ENCODE measurements at regions not wholly inside any gene's neighbourhood (a gene's known extent, or its start where the extent isn't known, plus 50 kb on each side); places are given as distances from the start of the nearest gene placed in this dataset.

DNA sequence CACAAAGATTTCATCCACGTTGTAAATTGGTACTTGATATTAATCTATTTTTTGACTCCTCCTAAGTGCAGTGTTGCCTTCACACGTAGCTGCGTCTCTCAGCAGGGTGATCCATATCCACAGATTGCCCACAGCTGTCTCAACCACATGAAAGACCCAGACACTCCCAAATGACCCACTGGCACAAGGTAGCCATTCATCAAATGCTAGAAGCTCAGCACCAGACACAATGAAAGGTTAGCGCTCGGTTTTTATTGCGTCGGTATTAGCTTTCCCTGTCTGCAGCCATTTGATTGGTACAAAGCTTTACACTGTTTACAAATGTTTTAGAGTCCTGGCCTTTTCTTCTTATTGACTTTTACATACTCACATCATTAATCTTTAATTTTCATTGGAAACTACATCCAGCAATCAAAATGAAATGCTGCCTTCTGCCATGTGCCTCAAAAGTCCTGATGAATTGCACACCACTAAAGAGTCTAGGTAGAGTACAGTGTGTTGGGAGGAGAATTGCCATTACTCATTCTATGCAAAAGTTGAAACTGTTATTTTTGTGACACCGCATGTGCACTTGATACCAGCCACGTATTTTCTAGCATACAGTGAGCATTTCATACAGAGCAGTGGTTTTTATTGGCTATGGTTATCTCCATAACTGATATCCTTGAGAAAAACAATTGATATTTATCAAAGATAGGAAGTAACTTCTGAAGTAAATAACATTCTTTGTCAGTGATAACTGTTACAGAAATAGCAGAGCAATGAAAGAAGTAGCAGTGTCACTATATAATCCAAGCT, 127.3 kb upstream of the NUDT7 start:
- DNase-seq: peak; percentile 62

DNA sequence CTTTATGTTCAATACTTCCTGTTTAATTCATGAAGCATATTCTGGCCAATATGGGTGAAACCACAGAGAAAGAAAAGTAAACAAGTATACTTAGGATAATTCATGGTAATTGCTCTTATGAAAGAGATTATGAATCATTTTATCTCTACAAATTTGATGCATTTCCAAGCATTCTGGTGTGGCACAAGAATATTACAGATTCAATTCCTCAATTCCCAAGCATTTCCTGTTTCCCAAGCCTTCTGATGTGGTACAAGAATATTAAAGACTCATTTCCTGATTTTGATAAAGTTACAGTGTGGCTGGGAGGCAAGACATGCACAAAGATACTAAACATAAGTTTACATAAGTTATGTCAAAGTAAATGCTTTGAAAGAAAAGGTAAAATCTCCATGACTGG, 126.1 kb upstream of the NUDT7 start:
- no peak for DNase-seq

DNA sequence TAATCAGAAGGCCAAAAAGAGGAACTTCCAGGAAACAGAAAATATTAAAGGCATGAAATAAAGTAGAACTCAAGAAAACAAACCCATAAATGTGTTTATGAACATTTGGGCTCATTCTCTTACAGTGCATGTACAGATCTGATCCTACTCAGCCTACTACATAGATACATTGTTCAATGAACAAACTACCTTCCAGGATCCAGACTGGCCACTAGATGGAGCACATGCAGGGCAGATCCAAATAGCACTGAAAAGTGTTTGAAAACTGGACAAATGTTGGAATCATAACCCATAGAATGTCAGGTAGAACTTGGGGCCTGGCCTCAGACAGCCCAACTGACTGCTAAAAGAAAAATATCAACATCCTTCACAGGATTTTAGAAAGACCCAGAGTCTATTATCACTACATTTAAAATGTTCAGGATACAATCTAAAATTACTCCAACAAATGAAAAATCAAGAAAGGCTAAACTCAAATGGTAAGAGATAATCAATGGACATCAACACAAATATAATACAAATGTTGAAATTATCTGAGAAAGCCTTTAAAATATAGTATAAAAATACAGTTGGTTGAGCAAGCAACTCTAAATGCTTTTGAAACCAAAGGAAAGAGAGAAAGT, 122.4 kb upstream of the NUDT7 start:
- peak; percentile 14 for DNase-seq

DNA sequence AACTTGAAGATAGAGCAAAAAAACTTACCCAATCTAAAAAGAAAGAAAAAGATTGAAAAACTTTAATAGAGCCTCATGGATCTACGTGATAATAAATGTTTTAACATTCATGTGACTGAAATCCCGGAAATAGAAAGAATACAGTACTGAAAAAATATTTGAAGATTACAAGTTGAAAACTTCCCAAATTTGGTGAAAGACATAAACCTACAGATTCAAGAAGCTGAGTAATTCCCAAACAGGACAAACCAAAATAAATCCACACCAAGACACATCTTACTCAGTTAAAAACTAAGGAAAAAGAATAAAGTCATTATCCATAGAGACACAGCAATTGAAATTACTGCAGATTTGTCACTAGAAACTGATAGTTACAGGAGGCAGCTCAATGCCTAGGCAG, 121.8 kb upstream of the NUDT7 start:
- no peak for DNase-seq

DNA sequence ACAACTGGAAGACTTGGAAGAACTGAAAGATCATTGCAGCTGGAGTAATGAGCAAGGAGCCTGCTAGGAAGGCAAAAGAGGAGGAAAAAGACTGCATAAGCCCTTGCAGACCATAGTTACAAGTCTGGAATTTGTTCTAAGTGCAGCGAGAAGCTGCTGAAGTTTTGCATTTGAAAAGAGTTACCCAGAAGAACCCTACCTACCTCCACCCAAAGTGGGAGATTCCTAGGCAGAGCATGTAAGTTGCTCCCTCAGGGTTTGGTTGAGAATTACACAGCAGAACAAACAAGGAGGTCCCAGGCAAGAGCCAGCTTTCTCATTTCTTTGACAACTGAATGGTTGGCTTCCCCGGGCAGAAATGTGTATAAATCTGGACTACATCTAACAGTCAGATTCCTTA, 118.7 kb upstream of the NUDT7 start:
- DNase-seq: no peak

DNA sequence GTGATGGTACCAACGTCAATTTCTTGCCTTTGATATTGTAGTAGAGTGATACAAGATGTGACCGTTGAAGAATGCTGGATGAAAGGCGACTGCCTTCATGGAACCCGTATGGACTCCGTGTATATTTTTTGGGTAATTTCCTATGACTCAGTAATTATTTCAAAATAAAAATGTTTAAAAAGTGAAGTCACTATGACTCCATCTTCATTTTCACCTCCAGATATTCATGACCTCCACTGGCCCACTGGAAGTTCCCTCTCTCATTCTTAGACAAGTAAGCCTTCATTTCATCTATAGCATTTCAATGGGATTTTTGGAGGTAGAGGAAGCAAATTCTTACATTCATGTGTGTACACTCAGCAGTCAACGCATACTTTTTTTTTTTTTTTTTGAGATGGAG, 111.8 kb upstream of the NUDT7 start:
- DNase-seq: no peak

DNA sequence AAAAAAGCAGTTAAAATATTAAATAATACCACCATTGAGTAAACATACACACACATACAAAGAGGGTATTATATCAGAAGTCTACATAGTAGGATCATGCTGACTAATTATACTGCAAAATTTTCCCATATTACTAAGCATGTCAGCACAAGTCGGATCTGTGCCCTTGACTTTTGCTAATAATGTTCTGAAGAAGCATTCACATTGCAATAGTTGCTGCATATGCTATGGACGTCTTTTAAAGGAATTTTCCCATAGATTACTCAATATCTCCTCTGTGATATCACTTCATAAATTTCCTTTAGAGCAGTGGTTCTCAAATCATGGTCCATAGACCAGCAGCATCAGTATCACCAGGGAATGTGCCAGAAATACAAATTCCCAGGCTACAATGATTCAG, 110.9 kb upstream of the NUDT7 start:
- DNase-seq: no peak

DNA sequence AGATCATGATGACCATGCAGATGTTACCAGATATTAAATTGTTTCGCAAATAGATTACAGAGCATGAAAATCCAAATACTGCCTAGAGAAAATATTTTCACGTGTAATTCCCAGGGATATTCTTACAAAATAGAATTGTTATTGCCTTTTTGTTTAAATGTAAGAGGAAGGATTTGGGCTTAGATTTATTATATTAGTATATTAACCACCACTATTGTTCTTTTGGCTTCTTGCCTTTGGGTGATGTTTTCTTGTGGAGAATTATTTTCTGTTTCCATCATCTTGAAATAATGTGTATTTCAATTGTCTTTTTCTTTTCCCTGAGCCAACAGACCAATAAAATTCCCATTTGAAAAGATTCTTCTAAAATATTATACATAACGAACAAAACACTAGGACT, 109.7 kb upstream of the NUDT7 start:
- no peak for DNase-seq

DNA sequence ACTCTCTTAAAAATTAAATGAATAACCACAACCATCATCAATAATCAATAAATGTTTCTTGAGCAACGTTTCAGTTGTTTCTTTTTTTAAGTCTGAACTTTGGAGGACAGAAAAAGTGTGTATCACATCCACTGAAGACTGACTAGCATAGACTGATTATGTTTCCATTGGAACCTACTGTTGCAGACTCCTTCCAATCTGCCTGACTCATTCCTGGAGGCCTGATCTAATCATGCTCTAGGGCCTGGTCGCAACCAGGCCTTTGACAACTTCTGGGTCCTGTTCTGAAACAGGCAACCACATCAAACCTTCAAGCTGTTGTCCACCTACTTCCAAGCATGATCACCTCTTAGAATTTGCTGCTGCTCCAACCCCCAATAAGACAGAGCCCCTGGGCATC, 109.2 kb upstream of the NUDT7 start:
- DNase-seq: no peak

DNA sequence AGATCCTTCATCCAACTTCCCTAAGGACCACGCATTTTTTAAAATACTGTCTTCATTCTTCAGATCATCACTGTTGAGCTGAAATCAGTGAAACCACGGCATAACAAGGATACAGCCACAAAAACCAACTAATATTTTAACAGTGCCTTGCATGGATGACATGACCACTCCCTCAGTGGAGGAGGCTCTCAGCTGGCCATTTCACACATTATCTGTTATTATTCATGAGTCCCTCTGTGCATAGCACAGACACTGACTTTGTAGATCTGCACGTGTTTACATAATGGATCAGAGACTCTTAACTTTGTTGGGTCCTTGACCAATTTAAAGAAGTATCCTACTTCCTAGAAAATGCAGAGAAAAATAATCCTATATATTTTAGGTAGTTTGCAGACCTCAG, 104.8 kb upstream of the NUDT7 start:
- DNase-seq: no peak

DNA sequence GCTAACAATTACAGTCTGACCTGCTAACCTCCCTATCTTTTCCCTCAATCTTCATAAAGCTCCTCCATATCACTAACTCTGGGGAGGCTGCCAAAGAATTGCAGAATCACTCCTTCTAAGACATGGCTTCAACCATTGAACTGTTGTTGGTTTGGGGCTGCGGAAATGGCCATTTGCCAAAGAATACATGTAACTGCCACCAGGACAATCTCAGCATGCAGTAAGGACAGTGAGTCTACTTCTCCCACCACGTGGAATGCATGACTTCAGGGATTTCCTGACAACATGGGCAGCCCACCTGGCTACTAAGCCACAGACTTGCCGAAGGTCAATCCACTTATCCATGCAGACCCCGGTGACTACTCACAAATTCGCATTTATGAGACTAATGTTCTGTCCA, 104.3 kb upstream of the NUDT7 start:
- DNase-seq: no peak

DNA sequence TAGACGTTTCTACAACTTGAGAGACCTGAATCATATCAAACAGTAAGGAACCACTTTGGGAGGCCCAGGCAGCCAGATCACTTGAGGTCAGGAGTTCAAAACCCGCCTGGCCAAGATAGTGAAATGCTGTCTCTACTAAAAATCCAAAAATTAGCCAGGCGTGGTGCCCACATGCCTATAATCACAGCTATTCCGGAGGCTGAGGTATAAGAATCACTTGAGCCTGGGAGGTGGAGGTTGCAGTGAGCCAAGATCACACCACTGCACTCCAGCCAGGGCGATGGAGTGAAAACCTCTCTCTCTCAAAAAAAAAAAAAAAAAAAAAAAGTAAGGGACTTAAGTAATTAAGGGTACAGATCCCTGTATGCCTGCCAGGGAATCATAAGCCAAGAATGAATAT, 103.4 kb upstream of the NUDT7 start:
- no peak for DNase-seq

DNA sequence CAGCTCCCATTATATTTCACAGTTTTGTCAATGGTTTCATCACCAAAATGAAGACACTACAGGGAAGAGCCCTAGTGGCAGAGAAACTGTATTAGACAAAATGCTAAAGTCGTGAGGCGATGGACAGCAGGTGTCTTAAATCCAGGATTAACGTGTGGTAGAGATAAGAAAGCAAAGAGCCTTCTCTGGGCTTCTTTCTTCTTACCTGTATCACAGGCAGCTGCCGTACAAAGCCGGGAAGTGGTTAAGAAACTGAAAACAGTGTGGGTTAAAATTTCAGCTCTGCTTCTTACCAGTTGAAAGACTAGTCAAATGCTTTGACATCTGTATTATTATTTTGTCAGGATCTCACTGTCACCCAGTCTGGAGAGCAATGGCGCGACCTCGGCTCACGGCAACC, 98.2 kb upstream of the NUDT7 start:
- no peak for DNase-seq

DNA sequence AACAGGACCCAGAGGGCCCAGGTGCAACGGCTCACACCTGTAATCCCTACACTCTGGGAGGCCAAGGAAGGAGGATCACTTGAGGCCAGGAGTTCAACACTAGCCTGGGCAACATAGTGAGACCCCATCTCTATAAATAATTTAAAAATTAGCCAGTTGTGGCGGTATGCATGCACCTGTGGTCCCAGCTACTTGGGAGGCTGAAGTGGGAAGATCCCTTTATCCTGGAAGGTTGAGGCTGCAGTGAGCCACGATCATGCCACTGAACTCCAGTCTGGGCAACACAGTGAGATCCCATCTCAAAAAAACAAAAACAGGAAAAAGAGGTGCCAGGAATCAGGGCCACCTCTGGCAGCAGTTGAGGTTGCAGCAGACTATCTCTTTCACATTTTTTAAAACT, 85.7 kb upstream of the NUDT7 start:
- no peak for DNase-seq

DNA sequence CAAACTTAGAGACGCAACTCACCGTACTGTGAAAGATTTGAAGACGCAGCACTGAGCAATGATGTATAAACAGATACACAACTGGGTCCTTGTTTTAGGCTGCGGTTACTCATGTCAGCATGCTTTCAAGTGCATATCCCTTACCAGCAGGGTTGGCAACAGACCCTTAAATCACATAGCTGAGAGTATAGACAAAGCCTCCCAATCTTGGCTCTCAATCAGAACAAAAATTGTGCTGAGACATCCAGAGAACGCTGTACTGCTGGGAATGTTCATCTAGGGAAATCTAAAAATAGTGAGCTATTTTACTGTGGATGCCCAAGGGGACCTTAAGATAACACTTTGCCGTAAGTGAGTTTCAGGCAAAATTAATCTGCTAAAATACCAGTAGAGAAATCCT, 84.4 kb upstream of the NUDT7 start:
- no peak for DNase-seq

DNA sequence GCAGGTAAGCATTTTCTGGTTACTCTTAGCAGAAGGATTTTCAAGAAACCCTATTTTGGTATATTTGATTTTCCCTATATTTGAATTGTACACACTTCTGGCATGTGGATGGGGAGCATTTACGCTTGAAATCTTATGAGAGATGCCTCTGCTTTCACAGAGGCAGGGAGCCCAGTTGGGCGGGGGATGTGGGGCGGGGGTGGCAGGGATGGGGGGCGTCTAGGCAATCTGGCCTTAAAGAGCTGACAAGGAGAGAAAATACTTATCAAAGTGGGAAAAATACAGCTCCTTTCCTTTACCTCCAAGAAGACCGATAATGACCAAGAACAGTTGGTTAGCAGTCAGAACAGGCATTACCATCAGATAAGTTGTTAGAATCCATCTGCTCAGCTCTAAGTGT, 79.1 kb upstream of the NUDT7 start:
- no peak for DNase-seq

DNA sequence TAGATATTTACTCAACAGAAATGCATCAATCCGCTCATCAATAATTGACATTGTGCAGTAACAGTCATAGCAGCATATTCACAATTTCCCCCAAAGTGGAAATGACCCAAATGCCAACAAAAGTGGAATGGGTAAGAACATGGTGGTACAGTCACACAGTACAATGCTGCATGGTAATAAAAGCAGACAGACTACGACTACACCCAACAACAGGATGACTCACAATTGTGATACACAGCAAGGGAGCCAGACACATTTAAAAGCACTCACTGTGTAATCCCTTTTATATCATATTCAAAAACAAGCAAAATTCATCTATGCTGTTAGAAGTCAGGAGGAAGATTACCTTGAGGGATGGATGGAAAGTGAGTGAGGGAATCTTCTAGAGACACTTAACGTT, 76.5 kb upstream of the NUDT7 start:
- DNase-seq: no peak

DNA sequence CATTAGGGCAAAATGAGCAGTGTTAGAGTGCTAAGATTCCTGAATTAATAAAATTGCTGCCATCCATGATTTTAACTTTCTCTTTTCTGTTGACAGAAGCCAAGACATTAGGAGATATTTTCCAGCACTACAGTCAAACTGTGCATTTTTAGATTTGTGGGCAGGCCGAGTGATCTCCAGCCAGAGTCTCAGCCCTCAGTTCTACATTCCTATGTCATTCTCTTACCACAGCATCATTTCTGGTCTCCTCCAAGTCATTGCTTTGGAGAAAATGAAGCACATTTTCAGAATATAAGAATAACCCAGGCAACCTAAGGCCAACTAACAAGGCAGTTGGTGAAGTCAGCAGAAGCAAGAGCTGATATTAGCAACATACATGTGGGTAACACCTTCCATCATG, 74.6 kb upstream of the NUDT7 start:
- DNase-seq: no peak

DNA sequence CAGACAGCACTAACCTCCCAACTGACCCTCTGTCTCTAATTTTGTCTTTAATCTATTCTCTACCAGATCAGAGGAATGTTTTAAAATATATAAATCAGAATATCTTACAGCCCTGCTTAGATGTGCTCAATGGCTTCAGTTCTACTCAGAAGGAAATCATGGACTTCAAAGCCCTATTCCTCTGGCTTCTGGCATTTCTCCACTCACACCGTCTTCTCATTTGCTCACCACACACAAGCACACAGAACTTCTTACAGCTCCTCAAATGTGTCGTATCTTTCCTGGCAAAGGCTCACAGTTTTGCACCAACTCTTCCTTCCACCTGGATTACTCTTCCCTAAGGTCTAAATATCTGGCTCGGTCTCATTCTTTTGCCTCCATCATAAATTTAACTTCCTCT, 71.6 kb upstream of the NUDT7 start:
- no peak for DNase-seq

DNA sequence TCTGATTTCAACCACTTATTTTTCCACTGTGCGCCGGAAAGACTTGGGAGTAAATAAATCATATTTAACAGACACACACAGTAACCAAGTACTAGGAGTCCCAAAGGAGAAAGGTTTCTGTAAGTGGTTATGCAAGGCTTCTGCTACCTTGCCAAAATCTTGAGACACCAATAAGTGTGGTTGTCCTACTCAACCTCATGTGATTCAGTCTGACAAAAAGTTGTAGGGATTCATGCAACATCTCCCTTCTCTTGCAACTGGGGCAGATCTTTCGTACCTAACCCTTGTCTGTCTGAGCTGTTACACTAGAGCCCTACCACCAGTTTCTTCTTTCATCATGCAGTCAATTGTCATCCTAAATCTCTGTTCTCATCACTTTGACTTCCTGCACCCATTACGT, 69.9 kb upstream of the NUDT7 start:
- no peak for DNase-seq

DNA sequence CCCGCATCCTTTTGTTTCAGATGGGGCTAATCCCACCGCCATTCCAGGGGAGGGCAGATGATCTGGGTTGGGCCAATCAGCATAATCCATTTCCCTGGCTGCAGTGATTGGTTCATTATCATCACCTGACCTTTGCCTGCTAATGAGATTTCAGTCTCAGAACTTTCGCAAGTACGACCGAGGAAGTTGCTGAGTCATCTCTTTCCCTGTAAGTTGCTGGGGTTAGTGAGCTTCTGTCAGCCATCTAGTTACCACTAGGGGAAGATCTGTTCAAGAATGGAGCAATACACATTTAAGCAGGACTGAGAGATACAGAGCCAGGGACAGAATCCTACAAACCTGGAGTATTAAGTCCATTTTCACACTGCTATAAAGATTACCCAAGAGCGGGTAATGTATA, 65.3 kb upstream of the NUDT7 start:
- no peak for DNase-seq

DNA sequence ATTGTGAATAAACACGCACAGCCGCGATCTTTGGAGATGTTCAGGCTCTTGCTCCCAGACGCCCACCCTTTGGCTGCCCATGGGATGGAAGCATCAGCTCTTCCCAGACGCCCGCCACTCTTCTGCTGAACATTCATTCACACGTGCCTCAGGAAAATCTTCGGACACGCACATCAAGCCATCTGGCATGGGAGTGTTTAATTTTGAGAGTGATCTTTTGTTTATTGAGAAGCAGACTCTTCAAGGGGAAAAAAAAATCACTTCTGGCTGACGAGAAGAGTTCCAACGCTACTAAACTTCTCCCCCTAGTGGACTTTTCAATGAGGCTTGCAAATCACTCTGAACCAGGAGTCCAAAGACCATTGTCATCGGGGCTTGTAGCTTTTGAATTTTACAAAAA, 62.0 kb upstream of the NUDT7 start:
- peak; percentile 20 for DNase-seq

DNA sequence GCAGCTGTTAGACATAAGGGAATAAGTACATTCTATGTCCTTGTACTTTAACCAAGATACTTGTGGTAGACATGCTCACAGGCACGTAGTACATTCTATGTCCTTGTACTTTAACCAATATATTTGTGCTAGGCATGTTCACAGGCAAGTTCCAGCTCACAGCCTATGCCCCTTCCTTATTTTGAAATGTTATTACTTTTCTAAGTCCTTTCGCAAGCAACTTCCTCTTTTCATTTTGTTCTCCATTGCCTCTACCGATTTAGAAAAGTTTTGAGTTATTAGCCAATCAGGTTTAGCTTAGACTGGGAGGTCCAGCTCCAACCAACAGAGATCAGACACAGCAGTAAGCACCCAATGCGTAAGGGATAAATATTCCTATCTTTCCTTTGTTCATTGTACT, 60.1 kb upstream of the NUDT7 start:
- DNase-seq: no peak

DNA sequence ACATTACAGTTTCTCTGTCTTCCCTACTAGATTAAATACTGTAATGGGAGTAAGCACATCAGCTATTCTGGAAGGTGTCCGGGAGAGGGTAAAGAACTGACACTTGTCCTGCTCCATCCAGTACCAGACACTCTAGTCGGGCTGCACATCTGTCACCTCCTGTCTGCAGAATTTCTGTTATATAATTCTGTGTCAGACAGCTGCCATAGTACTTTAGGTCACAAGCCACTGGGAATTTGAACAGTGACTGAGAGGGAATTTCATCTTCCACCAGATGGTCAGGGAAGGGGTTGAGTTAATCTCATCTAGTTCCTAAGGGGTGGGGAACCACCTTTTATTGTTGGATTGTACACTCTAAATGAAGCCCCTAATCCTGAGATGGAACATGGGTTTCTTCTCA, 58.6 kb upstream of the NUDT7 start:
- DNase-seq: no peak

DNA sequence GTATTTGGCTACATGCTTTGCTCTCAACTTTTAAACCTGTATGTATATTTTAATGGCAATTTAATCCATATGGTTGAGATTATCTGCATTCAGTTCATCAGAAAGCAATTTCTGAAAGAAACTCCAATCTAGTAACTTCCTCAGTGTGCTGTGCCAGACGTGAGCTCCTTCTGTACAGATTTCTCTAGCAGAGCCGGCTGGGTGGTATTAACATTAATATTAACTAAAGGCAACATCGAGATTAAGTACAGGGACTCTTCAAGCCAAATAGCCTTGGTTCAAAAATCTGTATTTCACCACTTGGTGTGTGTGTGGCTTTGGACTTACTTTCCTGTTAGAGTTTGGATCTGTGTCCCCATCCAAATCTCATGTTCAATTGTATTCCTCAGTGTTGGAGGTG, 55.5 kb upstream of the NUDT7 start:
- no peak for DNase-seq

Measured in NCI-H69 (cell line).